ENCODE measurements at regions not wholly inside any gene's neighbourhood (a gene's known extent, or its start where the extent isn't known, plus 50 kb on each side); places are given as distances from the start of the nearest gene placed in this dataset.

DNA sequence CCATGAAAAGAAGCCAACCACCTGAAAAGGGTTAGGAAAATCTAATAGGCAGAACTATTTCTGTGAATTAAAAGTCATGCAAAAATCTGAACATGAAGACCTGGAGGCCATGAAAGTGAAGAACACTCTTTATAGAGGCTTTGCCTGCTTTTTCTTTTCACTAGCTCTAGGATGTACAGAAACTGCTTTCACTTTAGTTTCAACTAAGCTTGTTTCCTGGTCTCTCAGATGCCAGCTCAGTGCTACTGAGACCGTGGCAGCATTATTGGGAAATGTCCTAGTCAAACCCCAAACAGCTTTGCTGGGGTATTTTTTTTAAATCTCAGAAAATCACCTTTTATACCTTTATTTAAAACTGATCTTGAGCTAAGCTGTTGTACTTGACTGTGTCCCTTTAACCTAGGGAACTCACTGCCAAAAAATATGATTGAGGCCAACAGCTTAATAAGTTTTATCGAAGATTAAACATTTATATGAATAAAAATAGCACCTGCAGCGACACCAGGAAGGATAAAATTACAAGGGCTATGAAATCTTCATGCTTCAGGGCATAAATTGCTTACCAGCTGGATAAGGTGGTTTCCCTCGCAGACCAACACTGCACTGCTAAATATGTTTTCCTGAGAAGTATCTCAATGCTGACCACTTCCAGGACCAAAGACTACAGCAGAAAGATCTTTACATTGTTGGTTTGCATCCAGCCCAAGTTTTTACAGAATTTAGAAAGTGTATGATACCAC is 621.8 kb upstream of the ZFHX3 start:
- no peak for DNase-seq

DNA sequence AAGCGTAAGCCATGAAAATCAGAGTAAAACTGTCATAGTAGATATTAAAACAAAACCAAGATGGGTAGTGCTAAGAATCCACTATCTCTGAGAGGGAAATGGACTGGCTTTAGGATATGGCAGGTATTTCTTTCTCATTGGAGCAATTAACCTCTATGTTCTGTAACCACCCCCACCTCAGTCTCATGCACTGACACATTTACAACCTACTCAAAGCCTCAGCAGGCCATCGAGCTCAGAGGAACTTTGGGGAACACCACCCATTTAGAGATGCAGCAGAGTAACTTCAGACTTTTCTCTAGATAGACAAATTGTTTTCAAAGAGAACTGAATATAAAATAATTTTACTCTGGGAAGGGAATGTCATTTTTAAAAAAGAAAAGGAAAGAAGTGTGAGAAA is 615.8 kb upstream of the ZFHX3 start:
- no peak for DNase-seq

DNA sequence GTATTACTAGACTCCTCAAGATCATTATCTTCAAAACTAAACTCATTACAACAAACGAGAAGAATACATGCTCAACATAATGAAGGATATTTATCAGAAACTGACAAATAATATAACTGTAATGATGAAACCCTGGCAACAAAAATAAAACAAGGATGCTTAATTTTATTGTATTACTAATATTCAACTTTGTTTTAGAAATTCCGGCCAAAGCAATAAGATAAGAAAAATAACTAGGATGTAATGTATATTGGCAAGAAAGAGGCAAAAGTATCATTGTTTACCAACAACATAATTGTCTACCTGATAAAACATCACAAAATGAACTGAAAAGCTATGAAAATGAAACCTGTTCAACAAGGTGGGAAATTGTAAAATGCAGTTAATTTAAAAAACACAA is 588.3 kb upstream of the ZFHX3 start:
- no peak for DNase-seq

DNA sequence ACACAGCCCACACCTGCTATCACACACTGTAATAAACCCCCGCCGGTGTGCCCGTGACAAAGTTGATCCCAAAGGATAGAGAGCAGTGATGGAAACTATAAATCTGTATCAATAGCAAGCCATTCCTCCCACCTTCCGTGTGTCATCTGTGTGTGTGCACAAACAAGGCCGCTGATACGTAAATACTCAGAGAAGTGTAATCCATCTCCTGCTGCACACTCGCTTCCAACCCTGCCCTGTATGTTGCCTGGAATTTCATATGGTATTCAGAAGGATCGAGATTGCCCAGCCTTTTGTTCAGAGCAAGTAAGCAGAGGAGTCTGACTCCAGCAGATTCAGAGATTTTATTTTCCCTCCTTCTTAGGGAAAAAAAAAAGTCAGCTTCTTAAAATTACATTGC is 581.1 kb upstream of the ZFHX3 start:
- DNase-seq: no peak

DNA sequence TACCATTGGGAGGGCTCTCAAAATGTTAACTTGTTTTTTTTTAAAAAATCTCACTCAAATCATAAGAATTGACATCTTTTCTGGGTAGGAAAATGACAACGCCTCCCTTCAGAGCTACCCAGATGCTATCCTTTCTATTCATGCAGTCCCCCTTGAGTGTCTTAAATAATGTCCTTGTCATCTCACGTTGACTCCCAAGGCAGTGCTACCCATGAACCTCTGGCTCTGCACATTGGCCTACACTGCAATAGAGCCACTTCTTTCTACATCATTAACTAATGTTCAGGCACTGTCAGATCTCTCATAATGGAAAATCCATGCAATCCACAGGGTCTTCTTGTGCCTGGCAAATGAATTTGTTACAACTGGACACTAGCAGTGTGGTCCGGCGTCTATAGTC is 569.8 kb upstream of the ZFHX3 start:
- no peak for DNase-seq

DNA sequence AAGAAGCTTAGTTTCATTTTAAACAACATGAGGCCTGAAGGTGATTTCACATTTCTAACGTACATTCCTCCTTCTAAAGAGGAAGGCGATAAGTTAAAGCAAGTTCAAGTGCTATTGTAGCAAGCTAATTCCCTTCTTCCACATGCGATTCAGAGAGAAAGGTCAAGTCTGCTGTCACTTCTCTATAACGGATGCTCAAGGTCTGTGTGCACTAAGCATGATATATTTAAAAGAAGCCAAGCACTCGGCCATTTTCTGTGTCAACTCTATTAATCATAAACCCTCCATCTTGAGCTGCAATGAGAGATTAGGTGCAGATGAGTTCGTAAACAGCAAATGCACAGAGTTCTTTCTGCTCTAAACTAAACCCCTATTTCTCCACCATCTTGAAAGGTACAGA is 568.8 kb upstream of the ZFHX3 start:
- DNase-seq: no peak

DNA sequence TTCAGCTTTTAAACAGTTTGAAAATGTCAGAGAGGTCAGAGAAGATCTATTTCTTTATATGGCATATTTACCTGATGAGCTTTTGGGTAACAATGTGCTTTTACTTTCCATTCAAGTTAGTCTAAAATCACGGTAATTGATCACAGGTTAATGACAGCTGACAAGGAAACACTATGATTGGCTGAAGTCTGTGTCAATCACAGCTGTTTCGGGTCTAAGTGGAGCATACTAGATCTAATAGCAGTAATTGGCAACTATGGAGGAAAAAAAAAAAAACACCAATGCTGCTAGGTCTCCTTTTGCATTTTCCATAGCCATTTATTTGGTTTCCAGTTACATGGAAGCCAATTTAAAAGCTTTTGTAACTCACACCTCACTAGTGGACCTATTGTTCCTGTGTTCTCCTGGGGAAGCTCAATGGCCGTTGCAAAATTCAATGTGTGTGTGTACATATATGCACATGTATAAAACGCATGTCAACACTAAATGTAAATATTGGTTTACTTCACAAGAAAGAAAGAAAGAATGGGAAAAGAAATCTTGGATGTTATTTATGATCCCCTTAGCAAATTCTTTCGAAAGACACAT is 568.3 kb upstream of the ZFHX3 start:
- no peak for DNase-seq

DNA sequence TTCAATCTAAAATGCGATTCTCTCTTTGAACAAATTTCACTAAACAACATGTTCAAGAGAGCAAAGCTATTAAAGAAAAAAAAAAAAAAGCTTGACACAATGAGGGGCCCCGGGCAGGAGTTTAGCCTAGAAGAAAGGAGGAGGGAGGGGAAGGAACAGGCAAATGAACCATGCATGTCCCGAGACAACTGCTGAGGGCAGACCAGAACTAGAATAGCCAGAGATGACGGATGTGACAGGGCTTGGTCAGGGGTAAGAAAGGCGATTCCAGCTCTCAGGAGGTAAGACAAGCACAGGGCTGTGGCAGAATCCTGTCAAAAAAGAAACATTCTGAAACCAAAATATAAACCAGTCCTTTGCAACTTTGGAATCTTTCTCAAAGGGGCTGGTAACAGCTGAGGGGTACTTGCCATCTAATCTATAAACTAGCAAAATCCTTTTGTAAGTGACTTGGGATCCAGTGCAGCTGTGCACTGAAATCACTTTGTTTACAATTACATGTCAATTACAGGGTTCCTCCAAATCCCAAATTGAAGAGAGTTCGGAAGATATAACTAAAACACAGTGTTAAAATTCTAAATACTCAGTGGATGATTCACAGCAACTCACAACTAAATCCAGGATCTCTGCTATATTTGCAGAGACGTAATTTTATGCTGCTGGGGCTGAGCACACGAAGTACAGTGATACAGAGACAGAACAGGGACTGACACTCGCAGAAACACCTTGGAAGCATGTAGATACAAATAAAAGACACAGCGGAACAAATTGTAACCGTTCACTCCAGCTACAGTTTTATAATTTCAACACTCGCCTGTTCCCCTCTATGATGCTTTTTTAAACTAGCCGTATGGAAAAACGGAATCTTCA is 567.4 kb upstream of the ZFHX3 start:
- DNase-seq: no peak

DNA sequence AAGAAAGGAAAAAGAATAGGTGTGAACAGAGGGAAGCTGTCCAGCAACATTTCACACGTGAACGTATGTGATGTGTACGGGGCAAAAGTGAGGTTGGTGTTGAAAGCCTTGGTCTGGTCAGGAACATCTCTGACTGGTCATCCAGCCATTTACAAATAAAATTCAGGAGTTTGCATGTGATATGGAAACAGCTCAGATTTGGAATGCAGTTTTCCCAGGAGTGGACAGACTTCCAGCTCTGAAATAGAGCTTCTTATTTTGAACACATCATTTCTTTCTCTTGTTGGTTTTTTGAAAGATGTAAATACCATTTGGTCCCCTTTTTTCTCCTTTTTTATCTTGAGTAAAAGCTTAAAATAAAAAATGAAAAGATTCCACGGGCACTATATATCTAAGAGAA is 566.2 kb upstream of the ZFHX3 start:
- no peak for DNase-seq

DNA sequence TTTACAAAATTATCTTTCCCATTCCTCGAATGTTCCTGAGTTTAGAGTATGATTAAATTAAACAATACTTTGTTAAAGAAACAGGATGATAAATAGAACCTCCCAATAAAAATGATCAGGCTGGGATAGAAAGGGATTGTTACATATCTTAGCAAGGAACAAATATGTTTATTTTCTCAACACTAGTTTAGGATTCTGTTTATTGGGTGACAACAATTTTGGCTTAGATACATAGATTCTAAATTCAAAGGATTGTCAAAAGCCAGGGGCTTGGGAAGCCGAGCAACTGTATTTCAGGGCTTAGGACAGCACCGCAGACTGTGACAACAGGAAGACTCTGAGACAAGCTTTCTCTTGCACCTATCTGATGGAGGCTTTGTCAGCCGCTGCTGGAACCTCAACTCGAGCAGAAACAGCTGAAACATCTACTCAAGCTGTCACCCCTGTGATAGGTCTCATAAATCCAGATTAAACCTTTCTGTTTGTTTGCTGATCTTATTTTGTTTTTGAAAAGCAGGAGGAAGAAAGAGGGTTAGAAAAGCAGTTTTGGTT is 562.8 kb upstream of the ZFHX3 start:
- DNase-seq: no peak

DNA sequence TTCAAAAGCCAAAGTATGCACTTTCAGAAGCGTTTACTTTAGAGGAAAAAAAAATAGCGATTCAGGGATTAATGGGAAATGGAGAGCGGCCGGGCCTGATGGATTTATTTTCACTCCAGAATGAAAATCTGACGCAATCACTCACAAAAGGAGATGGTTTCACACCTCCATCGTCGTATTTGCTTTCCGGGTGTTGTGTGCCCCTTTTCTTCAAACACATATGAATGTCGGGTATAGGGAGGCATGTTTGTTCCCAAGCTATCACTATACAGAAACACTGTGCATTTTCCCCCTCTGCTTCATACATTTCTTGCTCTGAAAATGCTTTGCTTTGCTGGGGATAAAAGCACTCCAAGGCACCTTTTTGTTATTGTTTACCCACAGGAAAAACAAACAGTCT is 562.2 kb upstream of the ZFHX3 start:
- no peak for DNase-seq

DNA sequence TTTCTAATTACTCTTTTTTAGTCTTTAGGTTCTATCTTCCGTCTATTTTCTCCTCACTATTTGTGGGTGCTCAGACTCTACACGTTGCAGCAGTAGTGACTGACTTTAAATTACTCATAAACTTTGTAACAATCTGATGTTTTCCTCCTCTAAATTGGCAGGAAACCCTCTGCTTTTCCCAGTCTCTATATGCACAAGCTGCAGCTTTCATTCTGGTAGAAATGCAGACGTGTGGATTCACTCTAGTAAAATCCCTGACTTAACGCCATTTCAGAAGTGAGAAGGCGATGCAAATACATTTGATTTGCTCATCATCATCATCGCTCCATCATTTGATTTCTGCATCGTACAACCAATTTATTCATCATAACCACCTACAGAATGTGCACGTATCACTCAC is 561.0 kb upstream of the ZFHX3 start:
- DNase-seq: no peak

DNA sequence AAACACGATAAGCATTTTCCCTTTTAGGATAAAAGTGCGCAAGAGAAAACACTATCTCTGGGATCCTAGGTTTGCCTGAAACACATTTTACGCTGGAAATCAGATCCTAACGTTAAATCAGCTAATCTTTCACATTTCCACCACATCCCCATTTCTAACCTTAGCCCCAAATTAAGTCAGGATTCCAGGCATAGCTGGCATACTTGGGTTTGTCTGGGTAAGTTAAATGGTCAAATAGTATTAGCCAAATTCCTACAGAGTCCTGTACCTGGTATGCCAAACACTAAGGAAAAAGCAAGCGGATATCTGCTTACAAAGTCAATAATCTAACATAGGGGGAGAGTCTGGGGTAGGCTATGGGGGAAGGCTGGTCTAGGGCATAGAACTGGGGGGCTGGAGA is 557.4 kb upstream of the ZFHX3 start:
- DNase-seq: no peak

DNA sequence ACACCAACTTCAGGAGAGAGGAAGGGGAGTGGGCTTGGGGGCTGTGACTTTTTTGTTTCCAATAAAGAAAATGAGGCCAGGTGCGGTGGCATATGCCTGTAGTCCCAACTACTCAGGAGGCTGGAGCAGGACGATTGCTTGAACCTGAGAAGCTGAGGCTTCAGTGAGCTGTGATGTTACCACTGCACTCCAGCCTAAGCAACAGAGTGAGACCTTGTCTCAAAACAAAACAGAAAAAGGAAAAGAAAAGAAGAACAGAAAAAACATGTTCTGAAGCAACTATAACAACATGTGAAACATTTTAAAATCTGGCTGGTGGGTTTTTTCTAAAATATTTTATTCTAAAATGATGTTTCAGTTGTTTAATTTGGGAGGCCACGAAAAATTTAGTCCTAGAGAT is 554.0 kb upstream of the ZFHX3 start:
- DNase-seq: no peak

DNA sequence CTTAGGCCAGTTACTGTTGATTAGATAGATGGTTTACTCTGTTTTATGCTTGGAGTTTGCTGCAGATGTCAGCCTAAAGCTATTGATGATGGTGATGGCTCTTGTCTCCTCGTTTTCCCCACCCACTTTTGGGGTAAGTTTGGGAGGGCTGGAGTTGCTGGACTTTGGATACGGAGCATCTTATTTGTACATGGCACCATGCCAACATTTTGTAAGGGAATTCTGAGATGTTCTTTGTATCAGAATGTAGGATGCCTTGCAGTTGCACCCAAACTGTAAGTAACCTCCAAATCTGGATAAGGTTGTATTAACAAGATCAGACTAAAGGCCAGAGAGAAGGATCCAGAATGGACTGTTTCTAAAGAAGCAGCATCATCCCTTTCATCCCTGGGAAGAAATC is 551.9 kb upstream of the ZFHX3 start:
- DNase-seq: no peak

DNA sequence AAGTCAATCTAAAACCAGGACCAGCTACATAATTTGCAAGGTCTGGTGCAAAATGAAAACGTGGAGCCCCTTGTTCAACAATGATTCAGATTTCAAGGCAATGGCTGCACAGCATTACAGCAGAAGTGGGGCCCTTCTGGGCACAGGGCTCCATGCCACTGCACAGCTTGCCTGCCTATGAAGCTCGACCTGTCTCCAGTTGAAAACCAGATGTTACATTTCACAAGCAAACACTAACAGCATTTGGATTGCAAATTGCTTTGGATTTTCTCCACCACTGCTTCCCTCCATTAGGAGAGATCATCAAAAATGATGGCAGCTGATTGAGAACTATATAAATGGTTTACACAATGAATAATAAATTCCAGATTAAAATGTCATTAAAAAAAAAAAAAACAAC is 551.4 kb upstream of the ZFHX3 start:
- no peak for DNase-seq

DNA sequence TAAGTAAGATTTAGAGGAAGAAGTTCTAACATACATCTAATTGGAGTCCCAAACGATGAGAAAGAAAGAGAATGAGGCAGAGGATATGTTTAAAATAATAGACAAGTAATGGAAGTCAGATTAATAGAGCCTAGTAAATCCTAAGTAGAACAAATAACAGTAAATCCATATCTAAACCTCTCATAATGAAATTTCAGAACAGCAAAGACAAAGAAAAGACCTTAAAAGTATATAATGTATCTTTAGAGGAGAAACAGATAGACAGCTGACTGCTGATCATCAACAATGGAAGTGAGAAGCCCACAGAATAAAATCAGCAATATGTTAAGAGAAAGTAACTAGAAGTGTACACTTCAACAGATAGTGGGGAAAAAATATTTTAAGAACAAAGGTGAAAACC is 536.2 kb upstream of the ZFHX3 start:
- DNase-seq: no peak

DNA sequence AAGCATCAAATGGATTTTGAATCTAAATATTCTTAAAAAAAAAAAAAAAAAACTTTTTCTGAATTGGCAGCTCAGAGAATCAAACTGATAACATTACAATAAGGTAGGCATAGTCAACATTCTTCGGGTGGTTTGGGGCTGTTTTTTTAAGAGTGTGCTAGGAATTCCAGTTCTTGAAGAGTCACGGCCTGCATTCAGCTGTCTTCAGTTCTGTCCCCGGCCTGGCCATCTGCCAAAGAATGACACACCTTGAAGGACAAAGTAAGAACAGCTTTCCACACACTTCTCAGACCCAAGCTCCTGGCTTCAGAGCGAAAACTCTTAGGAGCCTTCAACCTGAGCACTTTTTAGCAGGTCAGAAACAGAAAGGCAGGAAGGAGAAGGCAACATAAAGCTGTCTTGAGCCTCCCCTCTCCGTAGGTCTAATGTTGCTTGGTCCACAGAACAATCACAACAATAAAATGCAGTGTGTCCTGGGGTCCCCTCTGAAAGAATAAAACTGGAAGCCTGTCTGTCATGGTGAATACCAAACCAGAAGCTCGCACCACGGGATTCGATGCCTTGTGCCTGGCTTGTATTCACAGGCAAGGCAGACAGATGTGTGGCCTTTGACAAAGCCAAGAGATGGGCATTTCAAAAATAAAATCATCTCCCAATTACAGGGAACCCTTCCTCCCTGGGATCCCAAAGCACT is 524.4 kb upstream of the ZFHX3 start:
- DNase-seq: no peak

DNA sequence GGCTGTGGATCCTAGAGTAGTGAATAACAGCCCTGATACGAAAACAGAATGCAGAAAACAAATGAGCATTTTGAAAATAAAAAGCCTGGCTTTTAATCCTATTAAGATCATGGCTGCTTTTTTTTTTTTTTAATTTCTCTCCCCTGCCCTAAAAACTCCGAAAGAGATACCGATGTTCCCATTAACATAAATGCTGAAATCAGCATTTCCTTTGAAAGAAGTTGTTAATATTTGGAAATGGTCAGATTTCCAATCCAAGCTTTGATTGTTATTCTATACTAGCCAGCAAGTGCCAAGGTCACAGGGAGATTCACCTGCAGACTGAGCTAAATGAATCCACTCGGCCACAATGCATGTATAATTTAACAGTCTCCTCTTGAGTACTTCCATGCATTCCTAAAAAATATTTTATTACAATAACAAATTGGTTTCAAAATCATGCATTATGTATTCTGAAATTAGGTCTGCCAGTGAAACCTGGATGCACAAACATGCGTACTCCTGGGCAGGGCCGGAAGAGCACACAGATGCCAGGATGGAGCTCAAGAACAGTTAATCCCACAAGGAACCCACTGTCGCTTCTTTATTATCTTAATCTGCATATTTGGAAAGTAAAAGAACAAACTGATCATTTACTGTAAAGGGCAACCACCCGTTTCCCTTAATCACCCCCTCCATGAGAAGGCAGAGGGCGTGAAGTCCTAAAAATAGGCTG is 521.5 kb upstream of the ZFHX3 start:
- DNase-seq: no peak

DNA sequence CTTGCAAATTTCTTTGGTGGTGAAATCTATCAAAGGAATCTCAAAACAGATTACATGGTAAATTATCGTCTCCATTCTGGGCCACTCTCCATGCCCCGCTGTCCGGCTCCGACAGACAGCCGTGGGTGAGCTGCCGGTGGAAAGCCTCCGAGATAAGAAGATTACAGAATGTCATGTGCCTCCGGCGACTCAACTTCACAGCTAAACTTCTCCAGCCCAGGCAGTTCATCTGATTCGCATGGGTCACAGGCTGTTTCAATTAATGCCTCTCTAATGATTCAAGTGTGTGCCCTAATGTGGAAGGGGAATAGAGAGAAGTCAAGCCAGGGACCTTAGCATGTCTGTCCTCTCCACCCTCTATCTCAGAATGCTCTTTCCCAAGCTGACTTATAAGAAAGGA is 520.8 kb upstream of the ZFHX3 start:
- DNase-seq: no peak

DNA sequence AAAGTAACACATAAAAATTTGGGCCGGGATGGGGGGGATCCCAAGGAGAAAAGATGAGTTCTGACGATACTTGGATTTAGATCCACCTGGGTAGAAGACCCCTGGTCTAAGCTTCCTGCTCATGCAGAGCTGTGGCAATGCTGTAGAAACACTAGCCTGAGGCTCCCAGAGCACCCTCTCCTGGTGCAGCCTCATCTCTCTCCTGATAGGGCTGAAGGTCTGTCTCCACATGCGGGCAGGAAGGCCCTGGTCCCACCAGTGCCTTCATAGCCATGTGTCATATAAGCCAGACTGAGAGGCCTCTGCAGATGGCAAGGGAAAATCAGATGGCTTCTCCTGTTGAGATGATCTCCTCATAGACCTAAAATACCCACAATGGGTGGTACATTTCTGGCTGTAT is 518.0 kb upstream of the ZFHX3 start:
- no peak for DNase-seq

DNA sequence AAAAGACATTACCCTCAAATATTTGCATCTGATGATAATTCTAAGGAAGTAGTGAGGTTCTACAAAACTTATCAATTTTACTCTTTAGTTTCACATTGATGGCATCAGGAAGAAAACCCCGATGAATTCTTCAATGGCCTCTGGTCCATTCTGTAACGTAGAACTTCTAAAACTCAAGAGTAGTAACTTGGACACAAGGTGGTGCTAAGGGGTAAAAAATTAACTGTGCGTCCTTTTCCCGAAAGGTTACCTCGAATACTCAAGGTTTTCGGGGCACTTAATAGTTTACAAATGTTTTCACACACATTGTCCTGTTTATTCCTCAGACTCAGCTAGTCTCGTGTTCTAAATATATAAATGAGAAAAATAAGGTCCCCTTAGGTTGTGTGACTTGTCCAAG is 517.3 kb upstream of the ZFHX3 start:
- no peak for DNase-seq

DNA sequence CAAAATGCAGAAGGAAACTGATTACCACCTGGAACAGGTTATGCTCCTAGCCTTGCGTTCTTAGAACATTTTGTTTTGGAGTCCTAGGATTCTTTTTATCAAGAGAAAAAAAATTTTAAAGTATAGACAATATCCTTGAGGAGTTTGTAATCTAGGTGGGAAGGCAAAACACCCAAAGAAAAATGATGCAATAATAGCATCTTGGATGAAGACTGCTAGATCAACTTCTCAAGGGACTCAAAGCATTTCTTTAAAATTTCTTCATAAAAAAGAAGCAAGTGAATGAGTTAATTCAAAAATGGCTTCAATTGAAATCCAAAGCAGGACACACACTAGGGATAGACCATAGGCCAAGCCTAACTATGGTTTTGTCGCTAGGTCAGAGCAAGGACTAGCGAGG is 515.8 kb upstream of the ZFHX3 start:
- no peak for DNase-seq
